IMR-90 (cell line): ENCODE measurements at regions not wholly inside any gene's neighbourhood (a gene's known extent, or its start where the extent isn't known, plus 50 kb on each side); places are given as distances from the start of the nearest gene placed in this dataset.

Experiments used
- ATAC-seq: fragments of 200-7000 bp; cut with Tn5 transposase; 2 replicates; pipeline ENCODE4 v1.9.1; 2020; ENCODE audit warnings: low read depth, mild to moderate bottlenecking, moderate library complexity
- BruUV-seq: library from RNA; stranded (reverse); fragments of 400-500 nt; replicated peaks from 2 replicates; lab custom pipeline; 2021; lab: Mats Ljungman, UMichigan
- CTCF ChIA-PET: fragments of 300-600 bp; formaldehyde crosslinking; extraction: SDS; loops from one replicate; lab custom pipeline; 2021; ENCODE audit warnings: antibody characterized with exemption; lab: Yijun Ruan, JAX
- POLR2A ChIA-PET: fragments of 300-600 bp; sonication (Branson Sonifier 250); formaldehyde crosslinking; loops from one replicate; lab custom pipeline; 2022; ENCODE audit warnings: antibody characterized with exemption; ENCODE audit not compliant: unreplicated experiment; lab: Charles Lee
- DNase-seq: peaks from one replicate; pipeline ENCODE4 v3.0.0; 2013
- H2AFZ ChIP-seq: replicated peaks from 2 replicates; pipeline ENCODE3; 2013; ENCODE audit warnings: low read length, mild to moderate bottlenecking; ENCODE audit not compliant: poor library complexity
- H2AK5ac ChIP-seq: 2 replicates; pipeline ENCODE4 v1.6.1; 2013; ENCODE audit warnings: low read depth, low read length, inconsistent platforms
- H2AK9ac ChIP-seq: replicated peaks from 2 replicates; pipeline ENCODE3; 2013; ENCODE audit warnings: mild to moderate bottlenecking, low read depth, low read length, moderate library complexity; ENCODE audit not compliant: poor library complexity
- H2BK120ac ChIP-seq: 2 replicates; pipeline ENCODE4 v1.6.1; 2013; ENCODE audit warnings: low read depth, low read length, inconsistent platforms
- H2BK15ac ChIP-seq: 3 replicates; pipeline ENCODE4 v1.6.1; 2013; ENCODE audit warnings: low read depth, low read length, inconsistent platforms
- H2BK20ac ChIP-seq: 2 replicates; pipeline ENCODE4 v1.6.1; 2013; ENCODE audit warnings: low read depth, mild to moderate bottlenecking, inconsistent platforms, low read length, moderate library complexity
- H2BK5ac ChIP-seq: 2 replicates; pipeline ENCODE4 v1.6.1; 2013; ENCODE audit warnings: mild to moderate bottlenecking, low read depth, low read length, inconsistent platforms; ENCODE audit not compliant: poor library complexity, severe bottlenecking
- H3K14ac ChIP-seq: replicated peaks from 2 replicates; pipeline ENCODE4 v1.6.1; 2013; ENCODE audit warnings: low read depth, low read length, inconsistent platforms
- H3K18ac ChIP-seq: 2 replicates; pipeline ENCODE4 v1.6.1; 2013; ENCODE audit warnings: low read depth, low read length, control low read depth
- H3K23ac ChIP-seq: 2 replicates; pipeline ENCODE4 v1.6.1; 2013; ENCODE audit warnings: low read depth, low read length, inconsistent platforms
- H3K27ac ChIP-seq: 2 replicates; pipeline ENCODE4 v1.5.1; 2013; ENCODE audit warnings: mild to moderate bottlenecking, control low read depth, low read length; ENCODE audit not compliant: insufficient read depth
- H3K27me3 ChIP-seq: 2 replicates; pipeline ENCODE4 v1.6.1; 2013; ENCODE audit warnings: low read length; ENCODE audit not compliant: control insufficient read depth, insufficient read depth
- H3K36me3 ChIP-seq: 2 replicates; pipeline ENCODE4 v1.6.1; 2013; ENCODE audit warnings: low read length, mixed read lengths; ENCODE audit not compliant: control insufficient read depth, insufficient read depth
- H3K4ac ChIP-seq: 2 replicates; pipeline ENCODE4 v1.6.1; 2013; ENCODE audit warnings: low read depth, low read length, inconsistent platforms
- H3K4me1 ChIP-seq: 2 replicates; pipeline ENCODE4 v1.6.1; 2013; ENCODE audit warnings: low read length, mixed read lengths; ENCODE audit not compliant: control insufficient read depth, insufficient read depth
- H3K4me2 ChIP-seq: 2 replicates; pipeline ENCODE4 v1.6.1; 2013; ENCODE audit warnings: low read depth, mild to moderate bottlenecking, control low read depth, low read length, moderate library complexity
- H3K4me3 ChIP-seq: 2 replicates; pipeline ENCODE4 v1.5.1; 2013; ENCODE audit warnings: low read depth, mild to moderate bottlenecking, control low read depth, low read length, moderate library complexity; ENCODE audit not compliant: insufficient read depth
- H3K56ac ChIP-seq: 2 replicates; pipeline ENCODE4 v1.6.1; 2013; ENCODE audit warnings: low read length, inconsistent platforms; ENCODE audit not compliant: insufficient read depth; ENCODE audit errors: extremely low read depth
- H3K79me1 ChIP-seq, 2 experiments: 2 replicates each; pipeline ENCODE4 v1.6.1; 2013; ENCODE audit warnings: low read length in 2 of 2, inconsistent platforms in 1 of 2, low read depth in 1 of 2
- H3K9ac ChIP-seq: 2 replicates; pipeline ENCODE4 v1.6.1; 2013; ENCODE audit warnings: low read depth, low read length, control low read depth
- H3K9me1 ChIP-seq: 2 replicates; pipeline ENCODE4 v1.6.1; 2013; ENCODE audit warnings: low read length, inconsistent platforms; ENCODE audit not compliant: insufficient read depth
- H3K9me3 ChIP-seq: 2 replicates; pipeline ENCODE4 v1.6.1; 2013; ENCODE audit warnings: low read length; ENCODE audit not compliant: control insufficient read depth, insufficient read depth
- H4K20me1 ChIP-seq: 2 replicates; pipeline ENCODE4 v1.6.1; 2013; ENCODE audit warnings: low read length, inconsistent platforms; ENCODE audit not compliant: insufficient read depth
- H4K5ac ChIP-seq: 2 replicates; pipeline ENCODE4 v1.6.1; 2013; ENCODE audit warnings: mild to moderate bottlenecking, low read depth, low read length, control low read depth
- H4K8ac ChIP-seq, 2 experiments: 2 replicates each; pipeline ENCODE4 v1.6.1; 2013; ENCODE audit warnings: low read depth in 2 of 2, low read length in 2 of 2, control low read depth in 1 of 2, inconsistent platforms in 1 of 2
- H4K91ac ChIP-seq: 2 replicates; pipeline ENCODE4 v1.6.1; 2013; ENCODE audit warnings: low read depth, low read length, inconsistent platforms; ENCODE audit not compliant: insufficient read depth
- BHLHE40 ChIP-seq: fragments of 150-350 bp; IDR thresholded peaks from 2 replicates; pipeline ENCODE4 v1.6.1; 2016; ENCODE audit warnings: mild to moderate bottlenecking, low read depth, low read length
- CEBPB ChIP-seq: IDR thresholded peaks from 2 replicates; pipeline ENCODE4 v1.6.1; 2012; ENCODE audit warnings: low read depth, low read length, improper control_type of control experiment
- CHD1 ChIP-seq: IDR thresholded peaks from 2 replicates; pipeline ENCODE4 v1.6.1; 2012; ENCODE audit warnings: low read depth, low read length, improper control_type of control experiment
- CTCF ChIP-seq: conservative IDR thresholded peaks from 2 replicates; pipeline ENCODE4 v1.5.1; 2012; ENCODE audit warnings: mild to moderate bottlenecking, low read depth, low read length, improper control_type of control experiment
- ELK1 ChIP-seq: fragments of 150-350 bp; IDR thresholded peaks from 2 replicates; pipeline ENCODE4 v1.6.1; 2016; ENCODE audit warnings: low read depth, mild to moderate bottlenecking, low read length, moderate library complexity, borderline replicate concordance
- FOS ChIP-seq: fragments of 150-350 bp; IDR thresholded peaks from 2 replicates; pipeline ENCODE4 v1.6.1; 2016; ENCODE audit warnings: low read depth, low read length
- MAFK ChIP-seq: IDR thresholded peaks from 2 replicates; pipeline ENCODE4 v1.6.1; 2012; ENCODE audit warnings: low read depth, low read length, improper control_type of control experiment
- MAZ ChIP-seq: IDR thresholded peaks from 2 replicates; pipeline ENCODE4 v1.6.1; 2012; ENCODE audit warnings: low read depth, mild to moderate bottlenecking, low read length, improper control_type of control experiment, moderate library complexity, borderline replicate concordance
- MXI1 ChIP-seq: IDR thresholded peaks from 2 replicates; pipeline ENCODE4 v1.6.1; 2012; ENCODE audit warnings: low read depth, mild to moderate bottlenecking, low read length, moderate library complexity, borderline replicate concordance
- NFE2L2 ChIP-seq: fragments of 150-350 bp; IDR thresholded peaks from 2 replicates; pipeline ENCODE4 v1.6.1; 2016; ENCODE audit warnings: low read depth, mild to moderate bottlenecking, low read length
- POLR2A ChIP-seq: IDR thresholded peaks from 2 replicates; pipeline ENCODE4 v1.6.1; 2012; ENCODE audit warnings: mild to moderate bottlenecking, low read depth, low read length
- RAD21 ChIP-seq: IDR thresholded peaks from 2 replicates; pipeline ENCODE4 v1.6.1; 2012; ENCODE audit warnings: low read length, improper control_type of control experiment
- RCOR1 ChIP-seq: IDR thresholded peaks from 2 replicates; pipeline ENCODE4 v1.6.1; 2012; ENCODE audit warnings: mild to moderate bottlenecking, low read length, improper control_type of control experiment; ENCODE audit not compliant: insufficient replicate concordance
- RFX5 ChIP-seq: IDR thresholded peaks from 2 replicates; pipeline ENCODE4 v1.8.0; 2012; ENCODE audit warnings: low read depth, mild to moderate bottlenecking, low read length, moderate library complexity
- SMC3 ChIP-seq: fragments of 150-350 bp; IDR thresholded peaks from 2 replicates; pipeline ENCODE4 v1.6.1; 2016; ENCODE audit warnings: low read depth, mild to moderate bottlenecking, antibody characterized with exemption, low read length, moderate library complexity
- USF2 ChIP-seq: fragments of 150-350 bp; IDR thresholded peaks from 2 replicates; pipeline ENCODE4 v1.6.1; 2017; ENCODE audit warnings: mild to moderate bottlenecking, antibody characterized with exemption, low read length, low read depth
- WGBS, 2 experiments: methylation state at CpG; one replicate each; pipeline versions ENCODE4 v1.1.5 to v1.1.7; 2013; ENCODE audit warnings: missing lambda C conversion rate in 2 of 2; ENCODE audit not compliant: insufficient read length in 1 of 2; ENCODE audit errors: extremely low coverage in 2 of 2; 5-methylcytosine and 5-hydroxymethylcytosine counted together
- dilution Hi-C: fragments of 300-500 bp; cut with HindIII; formaldehyde crosslinking; loops from one replicate; pipeline ENCODE4 v1.14.3; 2018; ENCODE audit warnings: low sequenced_read_pairs; ENCODE audit not compliant: unreplicated experiment
- in situ Hi-C: fragments of 300-500 bp; cut with MboI; formaldehyde crosslinking; loops from 3 replicates; pipeline ENCODE4 v1.14.3; 2019; ENCODE audit warnings: low sequenced_read_pairs, inconsistent platforms, mixed read lengths
- intact Hi-C: fragments of 100-400 bp; cut with micrococcal nuclease; formaldehyde crosslinking; loops from 2 replicates; pipeline ENCODE4 v1.10.0; 2022

DNA sequence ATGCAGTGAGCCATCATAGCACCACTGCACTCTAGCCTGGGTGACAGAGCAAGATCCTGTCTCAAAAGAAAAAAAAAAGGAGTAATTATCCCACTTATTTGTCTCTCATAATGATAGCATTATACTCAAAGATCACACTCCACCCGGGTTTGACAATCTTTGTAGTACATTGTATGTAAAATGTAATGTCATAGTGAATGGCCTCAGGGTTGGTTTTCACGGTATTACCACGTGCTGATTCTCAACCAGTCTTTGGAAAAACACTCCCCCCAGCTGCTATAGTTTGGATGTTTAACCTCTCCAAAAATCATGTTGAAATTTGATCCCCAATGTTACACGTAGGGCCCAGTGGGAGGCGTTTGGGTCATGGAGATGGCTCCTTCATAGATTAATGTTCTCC is 402.4 kb upstream of the GRAMD2B start:
- DNase-seq, result no peak
- no peak overlapping the region for H3K4ac ChIP-seq
- no peak overlapping the region for H3K56ac ChIP-seq
- no peak overlapping the region for H3K4me3 ChIP-seq
- no peak overlapping the region for H3K4me2 ChIP-seq
- ChIA-PET CTCF (no interaction called here), POLR2A (no interaction called here)
- no CpG with 5 or more reads among the region's 5 CpGs for WGBS, 2 experiments
- no peaks in the 10 kb centered on the region for H3K9me1 ChIP-seq
- dilution Hi-C loops (no loop called here), intact Hi-C loops (no loop called here), in situ Hi-C loops (no loop called here)
- no peak overlapping the region for H2AK9ac ChIP-seq
- no TSS peak for BruUV-seq
- no peak for TF ChIP-seq NFE2L2
- no peak for TF ChIP-seq MXI1
- no peak for TF ChIP-seq MAZ
- TF ChIP-seq RFX5, result no peak
- no peak for TF ChIP-seq ELK1
- TF ChIP-seq CHD1, result no peak
- no peak for TF ChIP-seq RAD21
- no peak for TF ChIP-seq POLR2A
- TF ChIP-seq CEBPB, result no peak
- no peak for TF ChIP-seq FOS
- TF ChIP-seq USF2, result no peak
- TF ChIP-seq BHLHE40, result no peak
- TF ChIP-seq RCOR1, result no peak
- TF ChIP-seq MAFK, result no peak
- no peak for TF ChIP-seq SMC3
- TF ChIP-seq CTCF, result no peak
- H2AFZ ChIP-seq, result no peak overlapping the region
- no peak overlapping the region for H3K23ac ChIP-seq
- no peaks in the 10 kb centered on the region for H4K20me1 ChIP-seq
- H3K18ac ChIP-seq, result no peak overlapping the region
- no peak overlapping the region for H3K9ac ChIP-seq
- no peak overlapping the region for H4K5ac ChIP-seq
- ATAC-seq, result no peak
- no peaks in the 10 kb centered on the region for H3K36me3 ChIP-seq
- H4K8ac ChIP-seq, result no peak overlapping the region
- no peak overlapping the region for H3K14ac ChIP-seq
- no peak overlapping the region for H3K27ac ChIP-seq
- H2AK5ac ChIP-seq, result no peak overlapping the region
- H2BK5ac ChIP-seq, result no peak overlapping the region
- no peaks in the 10 kb centered on the region for H3K4me1 ChIP-seq
- H2BK20ac ChIP-seq, result no peak overlapping the region
- H4K91ac ChIP-seq, result no peak overlapping the region
- H3K79me1 ChIP-seq, result no peaks in the 10 kb centered on the region
- H3K27me3 ChIP-seq, result no peaks in the 10 kb centered on the region; the same call in 1 of the 2 replicates
- no peak overlapping the region for H2BK15ac ChIP-seq
- no peak overlapping the region for H2BK120ac ChIP-seq
- no peaks in the 10 kb centered on the region for H3K9me3 ChIP-seq
